ENCODE measurements at regions not wholly inside any gene's neighbourhood (a gene's known extent, or its start where the extent isn't known, plus 50 kb on each side); places are given as distances from the start of the nearest gene placed in this dataset.

DNA sequence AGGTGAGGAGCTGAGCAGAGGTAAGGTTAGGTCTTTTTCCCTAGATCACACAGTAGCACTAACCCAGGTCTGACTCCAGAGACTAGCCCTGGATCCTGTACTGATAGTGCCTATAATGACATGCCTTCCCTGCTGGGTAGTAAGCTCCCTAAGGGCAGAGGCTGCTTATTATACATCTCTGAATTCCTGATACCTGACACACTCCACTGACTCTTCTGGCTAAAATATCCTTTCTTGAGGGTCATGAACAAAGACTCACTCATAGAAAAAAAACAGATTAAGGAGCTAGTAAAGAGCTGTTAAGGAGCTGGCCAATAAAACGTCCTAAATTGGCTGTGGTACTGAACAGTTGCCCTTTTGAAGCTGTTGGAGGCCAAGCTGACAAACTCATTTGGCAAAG, 149.0 kb upstream of the ITGA1 start:
- H2BK12ac ChIP-seq (ENCODE audit: low read depth, low read length) = no peak overlapping the region
- no peak overlapping the region for H3K23ac ChIP-seq (ENCODE audit: insufficient read length)
- no peak overlapping the region for H2BK15ac ChIP-seq (ENCODE audit: low read length)
- no peak overlapping the region for H4K8ac ChIP-seq (ENCODE audit: extremely low read depth, insufficient read depth, low read length)
- POLR2A ChIA-PET (ENCODE audit: partially characterized antibody) = no interaction called here
- H4K20me1 ChIP-seq (replicated peaks in 1 of 2; ENCODE audit: control insufficient read depth in 1 of 2, insufficient read depth in 2 of 2, low read length in 2 of 2) = no peaks in the 10 kb centered on the region
- H3K56ac ChIP-seq (replicated peaks; ENCODE audit: insufficient read length, low read depth, low read length) = no peak overlapping the region
- H3K23me2 ChIP-seq (ENCODE audit: low read depth, low read length) = no peaks in the 10 kb centered on the region
- CTCF ChIA-PET (ENCODE audit: partially characterized antibody) = no interaction called here
- no peaks in the 10 kb centered on the region for H3K4me1 ChIP-seq (replicated peaks in 1 of 4; ENCODE audit: control insufficient read depth in 3 of 4, insufficient read depth in 4 of 4, low read length in 3 of 4)
- no peak overlapping the region for H2AK5ac ChIP-seq (ENCODE audit: low read depth, low read length)
- H3K79me1 ChIP-seq (ENCODE audit: low read depth, low read length) = no peaks in the 10 kb centered on the region
- H3K4ac ChIP-seq (replicated peaks; ENCODE audit: insufficient read length, low read depth, low read length) = no peak overlapping the region
- H2AFZ ChIP-seq (ENCODE audit: low read length) = no peak overlapping the region
- H3K9me3 ChIP-seq (ENCODE audit: insufficient read depth in 2 of 2, low read depth in 1 of 2, low read length in 1 of 2) = peaks cover 4 to 10% of the 10 kb centered on the region in 2 experiments; a peak in 1 of 4 replicates
- H2BK120ac ChIP-seq (replicated peaks; ENCODE audit: low read depth, low read length) = no peak overlapping the region
- H3K79me2 ChIP-seq (ENCODE audit: control insufficient read depth in 1 of 2, insufficient read depth in 2 of 2, low read length in 2 of 2) = no peaks in the 10 kb centered on the region
- no peak overlapping the region for H3K4me2 ChIP-seq (ENCODE audit: insufficient read depth in 1 of 2, low read depth in 2 of 2, low read length in 2 of 2)
- 71% methylated on average over 1 of the region's 1 CpG; no CpG with 5 or more reads in 1 of the 2 experiments for WGBS, 2 experiments (ENCODE audit: extremely low coverage in 1 of 2, insufficient coverage in 1 of 2, insufficient read length in 1 of 2, insufficient replicate concordance in 2 of 2, low coverage in 1 of 2, low lambda C conversion rate in 2 of 2, missing lambda C conversion rate in 1 of 2)
- DNase-seq (ENCODE audit: low read depth in 1 of 2, low spot score in 2 of 2) (no peak), FAIRE-seq (no peak)
- no peak overlapping the region for H2BK5ac ChIP-seq (ENCODE audit: low read depth, low read length)
- H3K9ac ChIP-seq (replicated peaks in 1 of 4; ENCODE audit: extremely low read depth in 1 of 4, low read depth in 3 of 4, low read length in 3 of 4) = no peak overlapping the region
- no peak overlapping the region for H3K14ac ChIP-seq (ENCODE audit: insufficient read length)
- no peaks in the 10 kb centered on the region for H3K27me3 ChIP-seq (replicated peaks in 1 of 4; ENCODE audit: control insufficient read depth in 3 of 4, extremely low read depth in 1 of 4, insufficient read depth in 3 of 4, low read length in 3 of 4)
- 0 out of 8 replicates have a peak, but pooled peaks cover 0 to 2% (median 0%) of the 10 kb centered on the region in 4 experiments for H3K36me3 ChIP-seq (ENCODE audit: control insufficient read depth in 2 of 4, insufficient read depth in 4 of 4, low read length in 3 of 4)
- H3K27ac ChIP-seq (ENCODE audit: low read depth, low read length) = no peak overlapping the region
- H2BK20ac ChIP-seq (ENCODE audit: low read length) = no peak overlapping the region
- H4K5ac ChIP-seq (ENCODE audit: insufficient read length, low read depth, low read length) = no peak overlapping the region
- no peak overlapping the region for H3K4me3 ChIP-seq (ENCODE audit: extremely low read depth in 1 of 4, insufficient read depth in 2 of 4, low read depth in 3 of 4, low read length in 4 of 4)
- no peak overlapping the region for H4K91ac ChIP-seq (replicated peaks; ENCODE audit: insufficient read length, low read length)
- no peak overlapping the region for H3K18ac ChIP-seq (ENCODE audit: extremely low read depth, low read length)
- no peak for TF ChIP-seq POU5F1 (IDR thresholded peaks at IDR 0.05; ENCODE audit: low read depth, low read length)
- no peak for TF ChIP-seq HDAC6 (IDR thresholded peaks at IDR 0.05; ENCODE audit: low read depth, low read length)
- no peak for TF ChIP-seq SIN3A (conservative IDR thresholded peaks at IDR 0.05 in 1 of 2, IDR thresholded peaks at IDR 0.05 in 1 of 2; ENCODE audit: low read depth in 1 of 2, low read length in 2 of 2)
- TF ChIP-seq SUZ12 (IDR thresholded peaks at IDR 0.05; ENCODE audit: low read length) = no peak
- TF ChIP-seq EGR1 (IDR thresholded peaks at IDR 0.05; ENCODE audit: borderline replicate concordance, low read depth, low read length) = no peak
- TF ChIP-seq RNF2 (IDR thresholded peaks at IDR 0.05; ENCODE audit: borderline replicate concordance, low read depth, low read length, missing control alignments, poor library complexity, severe bottlenecking) = no peak
- no peak for TF ChIP-seq TEAD4 (IDR thresholded peaks at IDR 0.05; ENCODE audit: low read depth, low read length)
- no peak for TF ChIP-seq CHD2 (IDR thresholded peaks at IDR 0.05; ENCODE audit: low read length)
- TF ChIP-seq CTBP2 (IDR thresholded peaks at IDR 0.05; ENCODE audit: borderline replicate concordance, insufficient read depth, insufficient read length, low read length) = no peak
- no peak for TF ChIP-seq ZNF274 (IDR thresholded peaks at IDR 0.05; ENCODE audit: borderline replicate concordance, extremely low read depth, low read length)
- TF ChIP-seq SIX5 (IDR thresholded peaks at IDR 0.05; ENCODE audit: low read depth, low read length) = no peak
- TF ChIP-seq EP300 (IDR thresholded peaks at IDR 0.05; ENCODE audit: borderline replicate concordance in 1 of 2, low read depth in 2 of 2, low read length in 2 of 2) = no peak
- TF ChIP-seq NANOG (IDR thresholded peaks at IDR 0.05; ENCODE audit: insufficient read depth, low read depth, low read length, poor library complexity, severe bottlenecking) = no peak
- no peak for TF ChIP-seq RBBP5 (IDR thresholded peaks at IDR 0.05; ENCODE audit: borderline replicate concordance, low read depth, low read length)

Measured in H1 (cell line).